GM12878 (cell line): ENCODE measurements at regions not wholly inside any gene's neighbourhood (a gene's known extent, or its start where the extent isn't known, plus 50 kb on each side); places are given as distances from the start of the nearest gene placed in this dataset.

Experiments used
- ATAC-seq: fragments of 200-7000 bp; cut with Tn5 transposase; 3 replicates; pipeline ENCODE4 v1.9.1; 2020; ENCODE audit warnings: mild to moderate bottlenecking, moderate library complexity
- BruUV-seq: library from RNA; stranded (reverse); fragments of 400-500 nt; replicated peaks from 2 replicates; lab custom pipeline; 2021; lab: Mats Ljungman, UMichigan
- CTCF ChIA-PET: fragments of 300-600 bp; sonication (Branson Sonifier 250); formaldehyde crosslinking; extraction: SDS; loops from one replicate; lab custom pipeline; 2021; ENCODE audit warnings: inconsistent platforms; lab: Yijun Ruan, JAX
- POLR2A ChIA-PET: fragments of 350-600 bp; formaldehyde crosslinking; extraction: SDS; loops from one replicate; lab custom pipeline; 2021; ENCODE audit warnings: inconsistent platforms; lab: Charles Lee
- RAD21 ChIA-PET: fragments of 300-600 bp; sonication (Branson Sonifier 250); formaldehyde crosslinking; loops from one replicate; lab custom pipeline; 2023; ENCODE audit warnings: antibody characterized with exemption; ENCODE audit not compliant: unreplicated experiment; lab: Charles Lee
- SMC1A ChIA-PET: fragments of 300-600 bp; sonication (Branson Sonifier 250); formaldehyde crosslinking; loops from one replicate; lab custom pipeline; 2023; ENCODE audit not compliant: unreplicated experiment, uncharacterized antibody; lab: Charles Lee
- DNase-seq: peaks from one replicate; pipeline ENCODE4 v3.0.0-alpha.2; 2011; ENCODE audit warnings: low read depth, low spot score
- FAIRE-seq: peaks from 3 replicates; lab custom pipeline; 2011; peaks lifted over from hg19 to GRCh38; lab: Jason Lieb, UNC
- H2AFZ ChIP-seq: 2 replicates; pipeline ENCODE4 v1.6.0; 2011; ENCODE audit warnings: low read depth, low read length, control low read depth; ENCODE audit not compliant: control insufficient read depth
- H3K27ac ChIP-seq: 2 replicates; pipeline ENCODE4 v1.5.1; 2011; ENCODE audit warnings: control low read depth; ENCODE audit not compliant: control insufficient read depth, insufficient read depth
- H3K27me3 ChIP-seq, 2 experiments: replicated peaks in 1 of 2; 2 replicates each; pipeline versions ENCODE4 v1.6.0 to v1.6.1; 2011; ENCODE audit warnings: low read length in 1 of 2; ENCODE audit not compliant: control insufficient read depth in 2 of 2, insufficient read depth in 2 of 2
- H3K36me3 ChIP-seq, 2 experiments: 2 replicates each; pipeline ENCODE4 v1.5.1; 2011; ENCODE audit warnings: low read length in 1 of 2; ENCODE audit not compliant: control insufficient read depth in 2 of 2, insufficient read depth in 2 of 2
- H3K4me1 ChIP-seq: 2 replicates; pipeline ENCODE4 v1.6.1; 2011; ENCODE audit warnings: mild to moderate bottlenecking, low read length, moderate library complexity, mixed read lengths; ENCODE audit not compliant: control insufficient read depth, insufficient read depth
- H3K4me2 ChIP-seq: 2 replicates; pipeline ENCODE4 v1.6.0; 2011; ENCODE audit warnings: control low read depth; ENCODE audit not compliant: control insufficient read depth, insufficient read depth
- H3K4me3 ChIP-seq: fragments of 200-600 bp; sonication (generic); 2 replicates; pipeline ENCODE4 v1.5.1; 2016
- H3K79me2 ChIP-seq: 2 replicates; pipeline ENCODE4 v1.6.0; 2011; ENCODE audit warnings: low read length; ENCODE audit not compliant: control insufficient read depth, insufficient read depth
- H3K9ac ChIP-seq: 2 replicates; pipeline ENCODE4 v1.8.0; 2011; ENCODE audit warnings: low read length, control low read depth, mixed read lengths; ENCODE audit not compliant: control insufficient read depth, insufficient read depth
- H3K9me3 ChIP-seq: replicated peaks from 3 replicates; pipeline ENCODE4 v1.5.1; 2011; ENCODE audit warnings: mild to moderate bottlenecking, low read length; ENCODE audit not compliant: control insufficient read depth, insufficient read depth
- H4K20me1 ChIP-seq: 2 replicates; pipeline ENCODE4 v1.6.0; 2011; ENCODE audit not compliant: control insufficient read depth, insufficient read depth
- BMI1 ChIP-seq: fragments of 450-650 bp; IDR thresholded peaks from 2 replicates; pipeline ENCODE4 v1.6.1; 2016; ENCODE audit warnings: mild to moderate bottlenecking, moderate library complexity, borderline replicate concordance
- CHD1 ChIP-seq: IDR thresholded peaks from 2 replicates; pipeline ENCODE4 v1.6.1; 2012; ENCODE audit warnings: low read depth, low read length, improper control_type of control experiment
- EED ChIP-seq: sonication (generic); IDR thresholded peaks from 2 replicates; pipeline ENCODE4 v1.6.1; 2016; ENCODE audit warnings: antibody characterized with exemption, low read depth
- EGR1 ChIP-seq, 2 experiments: IDR thresholded peaks; 1 replicate in 1 of 2; 2 replicates in 1 of 2; pipeline ENCODE4 v1.6.1; 2011 to 2012; ENCODE audit warnings: low read depth in 2 of 2, low read length in 2 of 2, borderline replicate concordance in 1 of 2, mild to moderate bottlenecking in 1 of 2, moderate library complexity in 1 of 2
- GABPA ChIP-seq: IDR thresholded peaks from 2 replicates; pipeline ENCODE4 v1.6.1; 2014; ENCODE audit warnings: antibody characterized with exemption, low read depth, mild to moderate bottlenecking, inconsistent platforms
- HDAC6 ChIP-seq: fragments of 200-600 bp; sonication (generic); IDR thresholded peaks from one replicate; pipeline ENCODE4 v1.8.0; 2017; ENCODE audit warnings: antibody characterized with exemption; ENCODE audit not compliant: unreplicated experiment
- IKZF2 ChIP-seq, 2 experiments: fragments of 450-650 bp; IDR thresholded peaks; 2 replicates each; pipeline ENCODE4 v1.6.1; 2017; ENCODE audit warnings: mild to moderate bottlenecking in 2 of 2, moderate library complexity in 2 of 2
- JUND ChIP-seq: IDR thresholded peaks from 2 replicates; pipeline ENCODE4 v1.6.1; 2012; ENCODE audit warnings: low read depth, mild to moderate bottlenecking, low read length, improper control_type of control experiment, moderate library complexity
- PML ChIP-seq: IDR thresholded peaks from 2 replicates; pipeline ENCODE4 v1.6.1; 2012; ENCODE audit warnings: low read length, inconsistent platforms
- STAT3 ChIP-seq: IDR thresholded peaks from 2 replicates; pipeline ENCODE4 v1.6.1; 2011; ENCODE audit warnings: low read depth, low read length, improper control_type of control experiment
- TCF12 ChIP-seq: IDR thresholded peaks from 2 replicates; pipeline ENCODE4 v1.6.1; 2011; ENCODE audit warnings: low read depth, mild to moderate bottlenecking, low read length
- ZNF24 ChIP-seq: fragments of 450-650 bp; IDR thresholded peaks from 2 replicates; pipeline ENCODE4 v1.6.1; 2017; ENCODE audit warnings: antibody characterized with exemption, mild to moderate bottlenecking
- WGBS: methylation state at CpG from one replicate; pipeline ENCODE4 v1.1.6; 2016; ENCODE audit warnings: low lambda C conversion rate; ENCODE audit not compliant: insufficient replicate concordance, insufficient coverage; ENCODE audit errors: missing lambda C conversion rate; 5-methylcytosine and 5-hydroxymethylcytosine counted together
- in situ Hi-C: fragments of 300-500 bp; cut with MboI; formaldehyde crosslinking; loops from 9 replicates; pipeline ENCODE4 v1.14.3; 2018; ENCODE audit warnings: mixed read lengths
- intact Hi-C: fragments of 100-400 bp; cut with micrococcal nuclease; formaldehyde crosslinking; loops from one replicate; pipeline ENCODE4 v1.14.2; 2022; ENCODE audit not compliant: unreplicated experiment
- TF ChIP-seq, protein P1 (sequence below): IDR thresholded peaks from 2 replicates; pipeline ENCODE4 v1.6.1; 2012; ENCODE audit warnings: low read depth, low read length, improper control_type of control experiment
- TF ChIP-seq, protein P2 (sequence below): fragments of 450-650 bp; formaldehyde crosslinking; IDR thresholded peaks from 2 replicates; pipeline ENCODE4 v1.4.0; 2020; ENCODE audit warnings: mild to moderate bottlenecking, moderate library complexity
- TF ChIP-seq, protein P3 (sequence below): IDR thresholded peaks from 2 replicates; pipeline ENCODE4 v1.6.1; 2011; ENCODE audit warnings: borderline replicate concordance, low read depth, mild to moderate bottlenecking, moderate library complexity, low read length; ENCODE audit not compliant: insufficient read depth, poor library complexity, severe bottlenecking
- TF ChIP-seq, protein P4 (sequence below): fragments of 450-650 bp; IDR thresholded peaks from 2 replicates; pipeline ENCODE4 v1.6.1; 2016; ENCODE audit warnings: mild to moderate bottlenecking

DNA sequence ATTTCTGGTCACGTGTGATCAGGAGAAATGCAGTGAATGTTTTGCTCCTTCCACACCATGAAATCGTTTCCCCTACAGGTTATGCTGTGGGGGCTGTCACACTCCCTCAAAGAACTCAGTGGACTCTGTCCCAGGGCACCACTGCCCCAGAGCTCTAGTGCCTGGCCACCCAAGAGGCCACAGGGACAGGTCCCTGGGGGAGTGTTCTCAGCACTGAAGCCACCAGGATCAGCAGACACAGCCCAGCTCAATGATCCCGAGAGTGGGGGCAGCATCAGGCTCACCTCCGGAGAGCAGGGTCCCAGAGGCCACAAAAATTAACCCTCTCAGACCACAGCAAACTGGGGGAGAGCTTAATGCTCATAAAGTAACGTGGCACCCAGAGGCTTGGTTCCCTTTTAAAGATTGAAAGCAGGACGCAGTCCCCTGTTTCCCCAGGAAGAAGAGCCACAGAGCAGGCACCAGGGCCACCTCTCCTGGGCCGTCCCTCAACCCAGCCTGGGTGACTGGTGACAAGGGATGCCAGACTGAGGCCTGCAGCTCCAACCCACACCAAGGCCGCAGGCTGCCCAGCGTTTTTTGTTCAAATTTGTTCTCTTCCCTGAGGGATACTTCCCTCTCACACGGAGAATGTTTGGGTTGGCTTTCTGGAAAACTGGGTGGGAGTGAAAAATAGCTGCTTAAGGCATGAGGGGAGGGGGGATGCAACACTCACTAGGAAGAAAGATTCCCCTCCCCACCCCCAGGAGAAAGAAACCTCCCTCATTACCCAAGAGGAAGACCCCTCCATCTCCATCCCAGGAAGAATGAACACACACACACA is 123.3 kb upstream of the IGF1R start (continued):
- TF ChIP-seq JUND, result no peak
- TF ChIP-seq, protein P1, sequence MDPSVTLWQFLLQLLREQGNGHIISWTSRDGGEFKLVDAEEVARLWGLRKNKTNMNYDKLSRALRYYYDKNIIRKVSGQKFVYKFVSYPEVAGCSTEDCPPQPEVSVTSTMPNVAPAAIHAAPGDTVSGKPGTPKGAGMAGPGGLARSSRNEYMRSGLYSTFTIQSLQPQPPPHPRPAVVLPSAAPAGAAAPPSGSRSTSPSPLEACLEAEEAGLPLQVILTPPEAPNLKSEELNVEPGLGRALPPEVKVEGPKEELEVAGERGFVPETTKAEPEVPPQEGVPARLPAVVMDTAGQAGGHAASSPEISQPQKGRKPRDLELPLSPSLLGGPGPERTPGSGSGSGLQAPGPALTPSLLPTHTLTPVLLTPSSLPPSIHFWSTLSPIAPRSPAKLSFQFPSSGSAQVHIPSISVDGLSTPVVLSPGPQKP, result no peak
- TF ChIP-seq TCF12, result no peak
- no peak for TF ChIP-seq ZNF24
- TF ChIP-seq, protein P2, sequence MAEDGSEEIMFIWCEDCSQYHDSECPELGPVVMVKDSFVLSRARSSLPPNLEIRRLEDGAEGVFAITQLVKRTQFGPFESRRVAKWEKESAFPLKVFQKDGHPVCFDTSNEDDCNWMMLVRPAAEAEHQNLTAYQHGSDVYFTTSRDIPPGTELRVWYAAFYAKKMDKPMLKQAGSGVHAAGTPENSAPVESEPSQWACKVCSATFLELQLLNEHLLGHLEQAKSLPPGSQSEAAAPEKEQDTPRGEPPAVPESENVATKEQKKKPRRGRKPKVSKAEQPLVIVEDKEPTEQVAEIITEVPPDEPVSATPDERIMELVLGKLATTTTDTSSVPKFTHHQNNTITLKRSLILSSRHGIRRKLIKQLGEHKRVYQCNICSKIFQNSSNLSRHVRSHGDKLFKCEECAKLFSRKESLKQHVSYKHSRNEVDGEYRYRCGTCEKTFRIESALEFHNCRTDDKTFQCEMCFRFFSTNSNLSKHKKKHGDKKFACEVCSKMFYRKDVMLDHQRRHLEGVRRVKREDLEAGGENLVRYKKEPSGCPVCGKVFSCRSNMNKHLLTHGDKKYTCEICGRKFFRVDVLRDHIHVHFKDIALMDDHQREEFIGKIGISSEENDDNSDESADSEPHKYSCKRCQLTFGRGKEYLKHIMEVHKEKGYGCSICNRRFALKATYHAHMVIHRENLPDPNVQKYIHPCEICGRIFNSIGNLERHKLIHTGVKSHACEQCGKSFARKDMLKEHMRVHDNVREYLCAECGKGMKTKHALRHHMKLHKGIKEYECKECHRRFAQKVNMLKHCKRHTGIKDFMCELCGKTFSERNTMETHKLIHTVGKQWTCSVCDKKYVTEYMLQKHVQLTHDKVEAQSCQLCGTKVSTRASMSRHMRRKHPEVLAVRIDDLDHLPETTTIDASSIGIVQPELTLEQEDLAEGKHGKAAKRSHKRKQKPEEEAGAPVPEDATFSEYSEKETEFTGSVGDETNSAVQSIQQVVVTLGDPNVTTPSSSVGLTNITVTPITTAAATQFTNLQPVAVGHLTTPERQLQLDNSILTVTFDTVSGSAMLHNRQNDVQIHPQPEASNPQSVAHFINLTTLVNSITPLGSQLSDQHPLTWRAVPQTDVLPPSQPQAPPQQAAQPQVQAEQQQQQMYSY (CRISPR knock-in tag), result no peak
- no peak for TF ChIP-seq GABPA
- TF ChIP-seq IKZF2 (IDR thresholded peaks at IDR 0.05), result no peak

DNA sequence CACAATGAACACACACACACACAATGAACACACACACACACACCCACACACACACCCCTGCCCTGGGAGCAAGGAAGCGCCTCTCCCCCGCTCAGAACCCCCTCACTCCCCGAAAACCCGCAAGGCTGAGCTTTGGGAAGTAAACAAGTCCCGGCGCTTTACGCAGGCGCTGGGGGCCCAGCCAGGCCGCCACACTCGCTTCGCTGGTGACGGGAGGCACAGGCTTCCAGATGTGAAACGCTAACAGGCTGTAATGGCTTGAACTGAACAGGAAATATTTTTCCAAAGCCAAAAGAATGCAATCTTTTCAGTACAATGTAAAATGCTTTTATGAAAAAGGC is 122.7 kb upstream of the IGF1R start:
- Histone ChIP-seq H3K4me2 (no peak overlapping the region), H3K79me2 (no peaks in the 10 kb centered on the region), H2AFZ (no peak overlapping the region), H3K9ac (no peak overlapping the region), H3K4me1 (no peaks in the 10 kb centered on the region), H4K20me1 (no peaks in the 10 kb centered on the region), H3K27ac (no peak overlapping the region), H3K9me3 (no peaks in the 10 kb centered on the region), H3K27me3 (no peaks in the 10 kb centered on the region), H3K4me3 (no peak overlapping the region), H3K36me3 (no peaks in the 10 kb centered on the region)
- intact Hi-C loops, result no loop called here
- SMC1A ChIA-PET, result no interaction called here
- TF ChIP-seq STAT3, result no peak
- TF ChIP-seq, protein P3, sequence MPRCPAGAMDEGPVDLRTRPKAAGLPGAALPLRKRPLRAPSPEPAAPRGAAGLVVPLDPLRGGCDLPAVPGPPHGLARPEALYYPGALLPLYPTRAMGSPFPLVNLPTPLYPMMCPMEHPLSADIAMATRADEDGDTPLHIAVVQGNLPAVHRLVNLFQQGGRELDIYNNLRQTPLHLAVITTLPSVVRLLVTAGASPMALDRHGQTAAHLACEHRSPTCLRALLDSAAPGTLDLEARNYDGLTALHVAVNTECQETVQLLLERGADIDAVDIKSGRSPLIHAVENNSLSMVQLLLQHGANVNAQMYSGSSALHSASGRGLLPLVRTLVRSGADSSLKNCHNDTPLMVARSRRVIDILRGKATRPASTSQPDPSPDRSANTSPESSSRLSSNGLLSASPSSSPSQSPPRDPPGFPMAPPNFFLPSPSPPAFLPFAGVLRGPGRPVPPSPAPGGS, result no peak
- no peak for TF ChIP-seq EGR1 (IDR thresholded peaks at IDR 0.05; ENCODE audit: borderline replicate concordance in 1 of 2, low read depth in 2 of 2, low read length in 2 of 2)
- no peak for TF ChIP-seq CHD1
- no peak for TF ChIP-seq EED
- TF ChIP-seq HDAC6, result no peak
- no peak for TF ChIP-seq PML
- no peak for TF ChIP-seq BMI1
- TF ChIP-seq, protein P4, sequence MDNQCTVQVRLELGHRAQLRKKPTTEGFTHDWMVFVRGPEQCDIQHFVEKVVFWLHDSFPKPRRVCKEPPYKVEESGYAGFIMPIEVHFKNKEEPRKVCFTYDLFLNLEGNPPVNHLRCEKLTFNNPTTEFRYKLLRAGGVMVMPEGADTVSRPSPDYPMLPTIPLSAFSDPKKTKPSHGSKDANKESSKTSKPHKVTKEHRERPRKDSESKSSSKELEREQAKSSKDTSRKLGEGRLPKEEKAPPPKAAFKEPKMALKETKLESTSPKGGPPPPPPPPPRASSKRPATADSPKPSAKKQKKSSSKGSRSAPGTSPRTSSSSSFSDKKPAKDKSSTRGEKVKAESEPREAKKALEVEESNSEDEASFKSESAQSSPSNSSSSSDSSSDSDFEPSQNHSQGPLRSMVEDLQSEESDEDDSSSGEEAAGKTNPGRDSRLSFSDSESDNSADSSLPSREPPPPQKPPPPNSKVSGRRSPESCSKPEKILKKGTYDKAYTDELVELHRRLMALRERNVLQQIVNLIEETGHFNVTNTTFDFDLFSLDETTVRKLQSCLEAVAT, result no peak
- FAIRE-seq (no peak), DNase-seq (no peak), ATAC-seq (no peak)
- POLR2A ChIA-PET, result no interaction called here
- CTCF ChIA-PET, result no interaction called here
- in situ Hi-C loops, result no loop called here
- no TSS peak for BruUV-seq
- RAD21 ChIA-PET, result no interaction called here
- 36% methylated on average over 13 of the region's 13 CpGs for WGBS
